Heart right ventricle (tissue), 16 donors: ENCODE measurements at regions not wholly inside any gene's neighbourhood (a gene's known extent, or its start where the extent isn't known, plus 50 kb on each side); places are given as distances from the start of the nearest gene placed in this dataset.

Source experiments
- ATAC-seq, 8 donors: fragments of 200-7000 bp; cut with Tn5 transposase; one replicate each; pipeline ENCODE4 v1.9.1; 2020; ENCODE audit warnings: mild to moderate bottlenecking in 8 of 8, moderate library complexity in 8 of 8, moderate number of reproducible peaks in 1 of 8
- DNase-seq, 2 donors: peaks; one replicate each; pipeline ENCODE4 v3.0.0-alpha.2; 2020
- H3K27ac ChIP-seq, 10 donors: fragments of 200-600 bp; sonication (generic) in 2 of 10; one replicate each; pipeline versions ENCODE4 v1.5.0 to v1.8.0; 2020 to 2022; ENCODE audit warnings: mild to moderate bottlenecking in 3 of 10
- H3K27me3 ChIP-seq, 7 donors: fragments of 200-600 bp; one replicate each; pipeline ENCODE4 v1.8.0; 2021 to 2022; ENCODE audit warnings: mild to moderate bottlenecking in 2 of 7
- H3K36me3 ChIP-seq, 9 donors: fragments of 200-600 bp; sonication (generic) in 1 of 9; one replicate each; pipeline versions ENCODE4 v1.5.0 to v1.8.0; 2020 to 2022; ENCODE audit warnings: mild to moderate bottlenecking in 2 of 9
- H3K4me1 ChIP-seq, 9 donors: fragments of 200-600 bp; sonication (generic) in 1 of 9; one replicate each; pipeline versions ENCODE4 v1.5.0 to v1.8.0; 2020 to 2022; ENCODE audit warnings: mild to moderate bottlenecking in 4 of 9
- H3K4me3 ChIP-seq, 10 donors: fragments of 200-600 bp; sonication (generic) in 2 of 10; one replicate each; pipeline versions ENCODE4 v1.5.0 to v1.8.0; 2020 to 2022; ENCODE audit warnings: mild to moderate bottlenecking in 7 of 10, moderate library complexity in 2 of 10
- H3K9me3 ChIP-seq, 11 donors: fragments of 200-600 bp in 10 of 11; sonication (generic) in 2 of 11; one replicate each; pipeline versions ENCODE4 v1.5.0 to v1.8.0; 2013 to 2022; ENCODE audit warnings: mild to moderate bottlenecking in 2 of 11, control low read depth in 1 of 11, moderate library complexity in 1 of 11
- WGBS, 2 donors: extraction: QIAGEN DNeasy Blood & Tissue Kit; methylation state at CpG; one replicate each; pipeline ENCODE4 v1.1.7; 2013; ENCODE audit warnings: inconsistent platforms in 1 of 2; 5-methylcytosine and 5-hydroxymethylcytosine counted together
- intact Hi-C, 10 donors: fragments of 100-400 bp; cut with DNase I; formaldehyde crosslinking; loops; one replicate each; pipeline versions ENCODE4 v1.11.1 to v1.14.2; 2022
- TF ChIP-seq, protein P1 (sequence below), 9 donors: fragments of 200-600 bp; sonication (generic) in 2 of 9; IDR thresholded peaks; one replicate each; pipeline versions ENCODE4 v1.5.0 to v1.8.0; 2021 to 2022; ENCODE audit warnings: antibody characterized with exemption in 9 of 9, mild to moderate bottlenecking in 5 of 9, moderate library complexity in 1 of 9
- donor health status: Arrhythmogenic right ventricular cardiomyopathy.
- donor health status: ischemic (EF 13 %, LVEDD 7.1; RV severe dilation, severe dysfunction).
- donor health status: healthy with polysubstance abuse.
- donor health status: DM: no; HTN: yes; CAD: no.
- donor health status: DM: no; HTN: no; CAD: no.
- donor health status: ischemic (EF 25% LVEDD 6.9; RV normal size, moderate dysfunction).
- donor health status: ischemic (EF 25% LVEDD 5.7; RV mildly dilated, moderate dysfunction).
- donor health status: healthy.
- donor health status: DM: yes; HTN: yes; CAD: no.
- donor health status: Ischemic cardiomyopathy.
- donor health status: ischemic (EF 35%, LVEDD 5.7; RV mildly dilated, moderate dysfunction).
- donor health status: nonischemic (EF 11% LVEDD 7.7; RV severe dilation, severe dysfunction).
- donor health status: DM: yes; HTN: yes; CAD: no.
- donor health status: PGD.
- donor health status: ischemic (EF 29% LVEDD 5.4; RV normal size, mild dysfunction).
- donor health status: nonischemic (EF 23%, LVEDD 6.1; RV moderate dilation, normal function).

DNA sequence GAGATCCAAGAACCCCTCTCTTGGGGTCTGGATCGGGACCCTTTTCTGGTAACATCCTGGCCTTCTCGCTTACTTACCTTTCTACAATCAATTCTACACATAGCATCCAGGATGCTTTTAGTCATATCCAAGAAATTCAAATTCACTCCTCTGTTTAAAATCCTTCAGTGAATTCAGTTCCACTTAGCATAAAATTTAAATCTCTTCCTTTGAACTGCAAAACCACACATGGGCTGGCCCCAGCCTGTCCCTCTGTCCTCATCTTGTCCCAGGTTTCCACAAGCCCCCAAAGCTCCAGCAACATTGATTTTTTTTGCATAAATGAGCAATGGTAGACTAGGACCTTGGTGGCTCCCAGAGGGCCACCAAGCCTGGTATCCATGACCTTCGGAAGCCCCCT lies 96.4 kb upstream of the C16orf82 start:
- intact Hi-C loops, result no loop called here
- no peaks in the 10 kb centered on the region for H3K9me3 ChIP-seq
- TF ChIP-seq, protein P1, sequence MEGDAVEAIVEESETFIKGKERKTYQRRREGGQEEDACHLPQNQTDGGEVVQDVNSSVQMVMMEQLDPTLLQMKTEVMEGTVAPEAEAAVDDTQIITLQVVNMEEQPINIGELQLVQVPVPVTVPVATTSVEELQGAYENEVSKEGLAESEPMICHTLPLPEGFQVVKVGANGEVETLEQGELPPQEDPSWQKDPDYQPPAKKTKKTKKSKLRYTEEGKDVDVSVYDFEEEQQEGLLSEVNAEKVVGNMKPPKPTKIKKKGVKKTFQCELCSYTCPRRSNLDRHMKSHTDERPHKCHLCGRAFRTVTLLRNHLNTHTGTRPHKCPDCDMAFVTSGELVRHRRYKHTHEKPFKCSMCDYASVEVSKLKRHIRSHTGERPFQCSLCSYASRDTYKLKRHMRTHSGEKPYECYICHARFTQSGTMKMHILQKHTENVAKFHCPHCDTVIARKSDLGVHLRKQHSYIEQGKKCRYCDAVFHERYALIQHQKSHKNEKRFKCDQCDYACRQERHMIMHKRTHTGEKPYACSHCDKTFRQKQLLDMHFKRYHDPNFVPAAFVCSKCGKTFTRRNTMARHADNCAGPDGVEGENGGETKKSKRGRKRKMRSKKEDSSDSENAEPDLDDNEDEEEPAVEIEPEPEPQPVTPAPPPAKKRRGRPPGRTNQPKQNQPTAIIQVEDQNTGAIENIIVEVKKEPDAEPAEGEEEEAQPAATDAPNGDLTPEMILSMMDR (IDR thresholded peaks at IDR 0.05), result no peak
- H3K27ac ChIP-seq, result no peak overlapping the region
- H3K27me3 ChIP-seq, result peaks cover 0 to under 1% (median 0%) of the 10 kb centered on the region in 7 donors
- no peaks in the 10 kb centered on the region for H3K4me1 ChIP-seq
- H3K36me3 ChIP-seq, result no peaks in the 10 kb centered on the region
- no peak for DNase-seq
- 75 to 93% methylated on average over 3 of the region's 3 CpGs for WGBS, 2 donors
- ATAC-seq, result no peak
- H3K4me3 ChIP-seq, result no peak overlapping the region

DNA sequence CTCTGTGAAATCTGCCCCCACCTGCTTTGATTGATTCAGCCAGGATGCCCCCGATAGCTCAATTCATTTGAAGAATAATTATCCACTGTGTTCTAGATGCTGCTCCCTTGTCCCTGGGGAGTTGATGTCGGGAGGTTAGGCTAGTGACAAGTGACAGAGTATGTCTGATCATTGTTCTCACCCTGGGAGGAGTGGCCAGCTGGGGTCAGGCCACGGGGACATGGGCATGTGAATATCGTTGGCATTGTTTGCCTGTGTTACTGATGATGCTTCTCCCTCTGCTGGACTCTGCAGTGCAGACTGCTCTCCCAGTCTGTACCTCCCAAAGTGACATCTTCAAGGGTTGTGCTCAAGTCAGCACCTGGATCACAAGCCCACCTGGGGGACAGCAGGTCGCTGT lies 89.9 kb upstream of the C16orf82 start:
- no peak for DNase-seq
- intact Hi-C loops, result no loop called here
- TF ChIP-seq, protein P1 (IDR thresholded peaks at IDR 0.05), result no peak
- H3K27ac ChIP-seq, result no peak overlapping the region
- 60 to 64% methylated on average over 5 of the region's 5 CpGs for WGBS, 2 donors
- no peak overlapping the region for H3K4me3 ChIP-seq
- no peak for ATAC-seq
- H3K36me3 ChIP-seq, result no peaks in the 10 kb centered on the region
- no peaks in the 10 kb centered on the region for H3K4me1 ChIP-seq
- peaks cover 0 to 14% (median 8%) of the 10 kb centered on the region in 7 donors for H3K27me3 ChIP-seq
- no peaks in the 10 kb centered on the region for H3K9me3 ChIP-seq

DNA sequence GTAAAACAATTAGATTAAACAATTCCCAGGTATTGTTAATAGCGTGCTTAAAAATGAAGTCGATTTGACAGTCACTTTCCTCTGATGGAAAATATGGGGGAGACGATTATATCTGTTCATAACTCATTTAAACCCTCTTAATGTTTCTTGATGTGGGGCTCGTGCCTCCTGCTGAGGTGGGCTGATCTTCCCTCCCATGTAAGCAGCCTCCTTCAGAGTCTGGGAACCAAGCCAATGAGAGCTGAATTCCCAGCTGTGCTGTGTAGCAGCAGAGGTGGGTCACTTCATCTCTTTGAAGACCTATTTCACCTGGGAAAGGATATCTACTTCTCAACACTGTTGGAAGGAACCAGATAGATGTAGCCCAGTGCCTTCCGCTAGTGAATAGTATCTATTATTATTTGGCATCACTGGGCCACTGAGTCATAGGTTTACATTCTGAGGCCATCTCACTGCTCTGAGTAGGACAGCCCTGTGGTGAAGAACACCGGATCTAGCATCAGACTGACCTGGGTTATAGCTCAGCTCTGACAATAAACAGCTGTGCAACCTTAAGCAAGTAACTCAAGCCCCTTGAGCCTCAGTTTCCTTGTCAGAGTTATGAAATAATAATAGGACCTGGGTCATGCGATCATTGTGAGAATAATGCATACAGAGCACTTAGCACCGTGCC lies 85.3 kb upstream of the C16orf82 start:
- Histone ChIP-seq H3K4me1 (no peaks in the 10 kb centered on the region), H3K27me3 (peaks cover 0 to 22% (median 8%) of the 10 kb centered on the region in 7 donors), H3K36me3 (no peaks in the 10 kb centered on the region), H3K4me3 (no peak overlapping the region), H3K27ac (no peak overlapping the region), H3K9me3 (peaks cover 0 to 9% (median 0%) of the 10 kb centered on the region in 11 donors)
- no peak for DNase-seq
- ATAC-seq, result no peak
- TF ChIP-seq, protein P1 (IDR thresholded peaks at IDR 0.05), result no peak
- 52 to 57% methylated on average over 8 of the region's 8 CpGs for WGBS, 2 donors
- intact Hi-C loops, result loop anchor here in 1 of 10 donors (10.0 kb wide), 1 partner anchor 47 kb away; no protein-coding TSS in a partner anchor

DNA sequence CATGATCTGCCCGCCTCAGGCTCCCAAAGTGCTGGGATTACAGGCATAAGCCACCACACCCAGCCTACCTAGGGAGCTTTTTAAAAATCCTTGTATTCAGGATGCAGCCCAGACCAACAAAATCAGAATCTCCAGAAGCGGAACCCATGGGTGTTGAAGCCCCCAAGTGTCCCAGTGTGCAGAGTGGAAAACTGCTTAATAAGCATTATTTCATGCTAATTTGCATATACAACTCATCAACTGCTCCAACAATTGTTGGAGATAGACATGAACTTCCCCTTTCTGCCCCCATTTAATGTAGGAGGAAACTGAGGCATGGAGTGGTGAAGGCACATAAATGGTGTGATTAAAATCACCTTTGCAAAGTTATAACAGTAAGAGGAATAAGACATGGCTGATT lies 84.3 kb upstream of the C16orf82 start:
- TF ChIP-seq, protein P1 (IDR thresholded peaks at IDR 0.05), result no peak
- 91 to 93% methylated on average over 2 of the region's 2 CpGs for WGBS, 2 donors
- intact Hi-C loops, result loop anchor here in 1 of 10 donors (10.0 kb wide), 1 partner anchor 48 kb away; no protein-coding TSS in a partner anchor

More for the DNA sequence above, 84.3 kb upstream of the C16orf82 start:
- DNase-seq (no peak), ATAC-seq (no peak)
- Histone ChIP-seq H3K4me1 (peaks cover 0 to 3% (median 0%) of the 10 kb centered on the region in 9 donors), H3K27me3 (peaks cover 0 to 13% (median 0%) of the 10 kb centered on the region in 7 donors), H3K9me3 (peaks cover 0 to 9% (median 0%) of the 10 kb centered on the region in 11 donors), H3K27ac (no peak overlapping the region), H3K4me3 (no peak overlapping the region), H3K36me3 (no peaks in the 10 kb centered on the region)
